BLaER1 treated with 17β-estradiol and CSF1 and Interleukin-3, amounts not matched to agents 10 nM and 100 nM (cell line): ENCODE measurements at regions not wholly inside any gene's neighbourhood (a gene's known extent, or its start where the extent isn't known, plus 50 kb on each side); places are given as distances from the start of the nearest gene placed in this dataset.

Experiments
- H3K27ac ChIP-seq, 11 experiments: shearing (Covaris generic); formaldehyde crosslinking; 2 replicates each; pipeline ENCODE4 v1.8.1; 2022
- H3K27me3 ChIP-seq, 11 experiments: shearing (Covaris generic); formaldehyde crosslinking; 2 replicates each; pipeline ENCODE4 v1.8.1; 2022
- H3K36me3 ChIP-seq, 11 experiments: shearing (Covaris generic); formaldehyde crosslinking; 2 replicates each; pipeline ENCODE4 v1.8.1; 2022
- H3K4me1 ChIP-seq, 10 experiments: shearing (Covaris generic); formaldehyde crosslinking; 2 replicates each; pipeline ENCODE4 v1.8.1; 2022
- H3K4me2 ChIP-seq, 11 experiments: shearing (Covaris generic); formaldehyde crosslinking; 2 replicates each; pipeline ENCODE4 v1.8.1; 2022
- H3K4me3 ChIP-seq, 10 experiments: shearing (Covaris generic); formaldehyde crosslinking; 2 replicates each; pipeline ENCODE4 v1.8.1; 2022
- H3K9ac ChIP-seq, 11 experiments: shearing (Covaris generic); formaldehyde crosslinking; 2 replicates each; pipeline ENCODE4 v1.8.1; 2022
- H3K9me3 ChIP-seq, 11 experiments: shearing (Covaris generic); formaldehyde crosslinking; replicated peaks in 1 of 11; 2 replicates each; pipeline ENCODE4 v1.8.1; 2022
- H4K20me1 ChIP-seq, 11 experiments: shearing (Covaris generic); formaldehyde crosslinking; 2 replicates each; pipeline ENCODE4 v1.8.1; 2022
- Cebpa-rat ChIP-seq, 11 experiments: shearing (Covaris generic); IDR thresholded peaks; 2 replicates each; pipeline ENCODE4 v1.8.1; 2022

DNA sequence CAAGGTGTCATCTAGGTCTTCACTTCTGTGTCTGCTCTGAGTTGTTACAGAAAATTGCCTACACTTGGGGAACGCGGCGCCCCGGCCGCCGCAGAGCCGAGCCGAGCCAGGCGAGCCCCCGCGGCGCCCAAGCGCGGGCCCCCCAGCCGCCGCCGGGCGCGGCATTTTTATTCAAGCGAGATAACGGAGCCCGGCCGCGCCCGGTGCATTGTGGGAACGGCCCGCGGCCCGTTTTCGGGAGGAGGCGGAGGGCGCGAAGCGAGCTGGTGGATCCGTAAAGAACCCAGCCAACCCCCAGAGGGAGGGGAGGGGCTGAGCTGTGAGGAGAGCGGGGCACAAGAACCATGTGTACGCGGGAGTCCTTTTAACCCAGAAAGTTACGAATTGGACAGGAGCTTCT is 191.8 kb downstream of the FTCDNL1 start:
- H3K36me3 ChIP-seq, result no peaks in the 10 kb centered on the region
- H3K9ac ChIP-seq, result no peak overlapping the region
- peaks cover 0 to 4% (median 0%) of the 10 kb centered on the region in 10 experiments; a peak in 1 of 20 replicates for H3K4me1 ChIP-seq
- peaks cover 14 to 31% (median 18%) of the 10 kb centered on the region in 11 experiments for H3K9me3 ChIP-seq
- no peak overlapping the region for H3K27ac ChIP-seq
- H4K20me1 ChIP-seq, result no peaks in the 10 kb centered on the region
- H3K4me2 ChIP-seq, result no peak overlapping the region
- TF ChIP-seq Cebpa-rat (IDR thresholded peaks at IDR 0.05), result no peak
- no peak overlapping the region for H3K4me3 ChIP-seq
- H3K27me3 ChIP-seq, result no peaks in the 10 kb centered on the region

DNA sequence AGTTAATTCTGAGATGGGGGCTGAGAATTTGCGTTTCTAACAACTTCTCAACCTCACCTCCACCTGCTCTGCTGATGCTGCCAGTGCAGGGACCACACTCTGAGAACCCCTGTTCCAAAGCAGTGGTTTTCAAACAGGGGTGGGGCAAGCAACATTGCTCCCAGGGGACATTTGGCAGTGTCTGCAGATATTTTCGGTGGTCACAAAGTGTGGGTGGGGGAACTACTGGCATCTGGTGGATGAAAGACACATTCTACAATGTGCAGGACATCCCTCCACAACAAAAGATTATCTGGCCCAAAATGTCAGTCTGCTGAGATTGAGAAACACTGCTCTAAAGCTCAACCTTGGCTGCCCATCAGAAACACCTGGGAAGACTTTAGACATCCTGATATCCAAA is 188.7 kb upstream of the SATB2 start:
- no peak for TF ChIP-seq Cebpa-rat (IDR thresholded peaks at IDR 0.05)
- Histone ChIP-seq H3K27ac (no peak overlapping the region), H3K27me3 (no peaks in the 10 kb centered on the region), H3K36me3 (no peaks in the 10 kb centered on the region), H4K20me1 (no peaks in the 10 kb centered on the region), H3K9ac (no peak overlapping the region), H3K4me1 (peaks cover 0 to 13% (median 7%) of the 10 kb centered on the region in 10 experiments; a peak in 12 of 20 replicates), H3K4me3 (no peak overlapping the region), H3K4me2 (peak overlapping the region in 7 of 11 experiments; percentile 14 to 37 (median 25); a peak in 11 of 22 replicates), H3K9me3 (no peaks in the 10 kb centered on the region)

DNA sequence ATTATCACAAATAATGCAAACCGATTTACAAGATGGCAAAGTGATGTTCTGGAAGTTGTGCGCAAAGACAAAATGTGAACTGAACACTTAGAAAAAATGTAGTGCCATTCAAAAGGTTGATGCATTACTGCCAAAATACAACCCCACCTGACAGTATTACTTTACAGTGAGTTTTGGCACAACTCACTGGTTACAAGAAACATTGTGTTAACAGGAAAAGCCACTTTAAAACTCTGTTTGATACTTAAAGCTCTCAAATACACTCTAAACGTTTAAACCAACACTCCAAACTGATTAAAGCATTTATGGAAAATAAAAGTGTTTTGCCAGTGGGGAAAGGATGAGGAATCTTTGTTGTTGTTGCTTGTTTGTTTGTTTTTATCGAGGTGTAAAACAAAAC is 173.4 kb upstream of the SATB2 start:
- Histone ChIP-seq H3K27ac (no peak overlapping the region), H3K9me3 (no peaks in the 10 kb centered on the region), H3K9ac (no peak overlapping the region), H4K20me1 (no peaks in the 10 kb centered on the region), H3K4me2 (no peak overlapping the region), H3K4me1 (no peaks in the 10 kb centered on the region), H3K4me3 (no peak overlapping the region), H3K36me3 (no peaks in the 10 kb centered on the region), H3K27me3 (no peaks in the 10 kb centered on the region)
- no peak for TF ChIP-seq Cebpa-rat (IDR thresholded peaks at IDR 0.05)

DNA sequence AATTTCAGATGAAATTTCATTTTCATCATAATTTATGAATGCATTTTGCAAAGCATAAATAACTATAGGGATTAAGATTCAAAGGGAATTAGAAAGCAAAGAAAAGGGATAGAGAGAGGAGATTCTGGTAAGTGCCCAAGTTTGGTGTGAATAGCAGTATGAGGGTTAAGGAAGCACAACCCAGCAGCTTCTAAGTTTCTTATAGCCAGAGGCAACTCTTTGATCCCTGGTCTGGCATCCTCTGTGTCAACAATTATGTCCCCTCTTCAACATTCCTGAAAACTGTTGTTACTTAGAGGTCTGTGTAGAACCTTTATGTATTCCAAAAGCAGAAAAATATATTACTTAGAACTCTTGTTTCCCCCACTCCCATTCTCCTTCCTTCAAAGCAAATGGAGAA is 171.6 kb upstream of the SATB2 start:
- no peak overlapping the region for H3K4me3 ChIP-seq
- no peak overlapping the region for H3K4me2 ChIP-seq
- no peak overlapping the region for H3K9ac ChIP-seq
- no peaks in the 10 kb centered on the region for H3K27me3 ChIP-seq
- TF ChIP-seq Cebpa-rat (IDR thresholded peaks at IDR 0.05), result no peak
- no peaks in the 10 kb centered on the region for H4K20me1 ChIP-seq
- H3K9me3 ChIP-seq, result no peaks in the 10 kb centered on the region
- H3K36me3 ChIP-seq, result no peaks in the 10 kb centered on the region
- H3K4me1 ChIP-seq, result no peaks in the 10 kb centered on the region
- no peak overlapping the region for H3K27ac ChIP-seq

DNA sequence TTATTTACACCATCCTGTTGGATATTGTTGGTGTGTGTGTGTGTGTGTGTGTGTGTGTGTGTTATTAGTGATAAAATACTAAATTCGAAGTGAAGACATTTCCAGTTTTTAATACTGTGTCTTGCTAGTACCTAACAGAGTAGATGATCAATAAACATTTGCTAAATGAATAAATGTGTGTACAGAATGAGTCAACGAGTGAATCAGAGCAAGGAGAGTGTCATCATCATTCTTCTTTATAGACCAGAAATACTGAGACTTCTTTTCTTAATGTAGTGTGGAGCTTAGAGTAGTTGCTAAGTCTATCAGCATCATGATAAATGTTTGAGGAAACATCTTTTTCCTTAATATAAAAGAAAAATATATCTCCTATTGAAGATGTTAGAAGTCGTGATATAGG is 169.7 kb upstream of the SATB2 start:
- Histone ChIP-seq H3K27me3 (no peaks in the 10 kb centered on the region), H3K9ac (no peak overlapping the region), H3K4me2 (no peak overlapping the region), H4K20me1 (no peaks in the 10 kb centered on the region), H3K4me1 (no peaks in the 10 kb centered on the region), H3K4me3 (no peak overlapping the region), H3K36me3 (no peaks in the 10 kb centered on the region), H3K27ac (no peak overlapping the region), H3K9me3 (no peaks in the 10 kb centered on the region)
- no peak for TF ChIP-seq Cebpa-rat (IDR thresholded peaks at IDR 0.05)

DNA sequence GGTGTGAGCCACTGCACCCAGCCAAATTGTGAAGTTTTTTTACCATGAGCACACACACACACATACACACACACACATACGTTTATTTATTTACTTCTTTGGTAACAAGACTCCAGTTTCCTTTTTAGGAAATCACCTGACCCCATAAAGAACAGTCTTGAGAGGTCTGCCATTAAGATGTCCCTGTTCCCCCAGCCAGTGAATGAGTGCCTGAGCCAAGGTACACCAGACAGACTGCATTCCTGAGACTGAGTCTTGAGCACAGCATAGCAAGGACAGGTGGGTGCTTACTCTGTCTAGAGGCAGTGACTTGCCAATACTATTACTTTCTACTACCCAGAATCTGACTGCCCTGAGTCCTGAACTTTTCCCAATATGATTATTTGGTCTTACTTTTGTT is 167.2 kb upstream of the SATB2 start:
- H4K20me1 ChIP-seq, result no peaks in the 10 kb centered on the region
- no peak overlapping the region for H3K4me3 ChIP-seq
- H3K27me3 ChIP-seq, result no peaks in the 10 kb centered on the region
- H3K9me3 ChIP-seq, result no peaks in the 10 kb centered on the region
- H3K9ac ChIP-seq, result no peak overlapping the region
- H3K36me3 ChIP-seq, result no peaks in the 10 kb centered on the region
- H3K4me2 ChIP-seq, result no peak overlapping the region
- TF ChIP-seq Cebpa-rat (IDR thresholded peaks at IDR 0.05), result no peak
- no peaks in the 10 kb centered on the region for H3K4me1 ChIP-seq
- H3K27ac ChIP-seq, result no peak overlapping the region

DNA sequence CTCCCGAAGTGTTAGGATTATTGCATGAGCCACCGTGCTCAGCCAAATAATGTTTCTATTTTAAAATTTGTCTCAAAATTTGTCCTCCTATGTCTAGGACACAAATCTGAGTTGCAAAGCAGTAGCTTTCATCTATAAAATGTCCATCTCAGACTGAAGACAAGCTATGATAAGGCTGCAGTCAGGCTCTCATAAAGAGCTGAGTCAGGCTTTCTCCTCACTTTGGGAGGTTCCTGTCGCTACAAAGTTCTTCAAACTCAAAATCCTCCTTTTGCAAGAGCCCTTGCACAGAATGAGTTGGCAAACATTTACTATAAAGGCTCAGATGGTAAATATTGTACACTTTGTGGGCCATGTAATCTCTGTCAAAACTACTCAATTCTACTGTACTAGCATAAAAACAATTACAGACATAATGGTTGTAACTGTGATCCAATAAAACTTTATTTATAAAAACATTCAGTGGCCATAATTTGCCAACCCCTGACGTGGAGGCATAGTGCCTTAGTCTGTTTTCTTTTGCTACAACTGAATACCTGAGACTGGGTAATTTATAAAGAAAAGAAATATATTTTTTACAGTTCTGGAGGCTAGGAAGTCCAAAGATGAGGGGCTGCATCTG is 154.9 kb upstream of the SATB2 start:
- H3K4me1 ChIP-seq, result no peaks in the 10 kb centered on the region
- no peaks in the 10 kb centered on the region for H4K20me1 ChIP-seq
- no peak overlapping the region for H3K9ac ChIP-seq
- H3K27me3 ChIP-seq, result no peaks in the 10 kb centered on the region
- H3K4me3 ChIP-seq, result no peak overlapping the region
- H3K4me2 ChIP-seq, result no peak overlapping the region
- no peaks in the 10 kb centered on the region for H3K36me3 ChIP-seq
- no peak overlapping the region for H3K27ac ChIP-seq
- TF ChIP-seq Cebpa-rat (IDR thresholded peaks at IDR 0.05), result no peak
- no peaks in the 10 kb centered on the region for H3K9me3 ChIP-seq

DNA sequence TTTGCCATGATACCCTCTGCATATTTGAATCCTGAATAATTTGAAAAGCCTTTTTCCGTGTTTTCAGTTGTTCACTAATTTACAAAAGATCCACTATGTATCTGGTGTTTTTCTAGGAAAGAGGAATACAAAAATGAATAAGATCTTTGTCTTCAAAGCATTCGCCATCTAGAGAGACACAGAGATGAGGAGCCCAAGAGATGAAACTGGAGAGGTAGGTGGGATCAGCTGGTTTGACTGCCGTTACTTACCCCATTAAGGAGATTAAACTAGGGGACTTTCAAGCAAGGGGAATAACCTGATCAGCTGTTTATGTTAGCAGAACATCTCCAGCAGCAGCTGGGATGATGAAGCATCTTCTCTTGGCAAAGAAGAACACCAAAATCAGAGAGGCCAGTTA is 150.2 kb upstream of the SATB2 start:
- peaks cover 4 to 12% (median 8%) of the 10 kb centered on the region in 11 experiments; a peak in 15 of 22 replicates for H3K9me3 ChIP-seq
- H3K4me2 ChIP-seq, result no peak overlapping the region
- no peak overlapping the region for H3K9ac ChIP-seq
- no peaks in the 10 kb centered on the region for H4K20me1 ChIP-seq
- TF ChIP-seq Cebpa-rat (IDR thresholded peaks at IDR 0.05), result no peak
- no peak overlapping the region for H3K4me3 ChIP-seq
- peaks cover 5 to 16% (median 14%) of the 10 kb centered on the region in 10 experiments; a peak in 18 of 20 replicates for H3K4me1 ChIP-seq
- no peaks in the 10 kb centered on the region for H3K36me3 ChIP-seq
- no peaks in the 10 kb centered on the region for H3K27me3 ChIP-seq
- H3K27ac ChIP-seq, result no peak overlapping the region

DNA sequence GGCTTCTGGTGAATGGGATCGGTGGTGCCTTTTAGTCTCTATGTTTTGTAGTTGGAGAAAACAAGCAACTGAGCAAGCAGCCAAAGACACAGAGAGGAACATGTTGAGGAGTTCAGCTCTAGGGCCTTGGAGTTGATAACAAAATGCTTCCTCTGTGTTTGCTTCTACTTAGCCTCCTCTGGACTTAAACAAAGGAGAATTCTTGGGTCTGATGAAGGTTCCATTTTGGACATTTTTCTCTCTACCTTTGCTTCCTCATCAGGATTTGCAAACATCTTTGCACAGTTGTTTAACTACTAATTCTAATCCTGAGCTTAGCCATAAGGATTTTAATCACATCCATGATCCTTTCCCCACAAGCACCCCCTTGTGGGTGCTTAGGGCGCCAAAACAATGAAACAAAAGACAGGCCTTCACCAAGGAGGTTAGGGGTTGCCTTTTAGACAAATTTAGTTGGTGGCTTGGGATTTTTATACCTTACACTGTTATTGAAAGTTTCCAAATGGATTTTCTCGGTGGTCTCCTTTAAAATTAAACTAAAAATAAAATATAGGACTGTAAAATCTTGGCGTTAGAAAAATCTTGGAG is 148.5 kb upstream of the SATB2 start:
- Histone ChIP-seq H3K9ac (no peak overlapping the region), H3K4me1 (peaks cover 5 to 16% (median 14%) of the 10 kb centered on the region in 10 experiments; a peak in 18 of 20 replicates), H3K4me2 (peak overlapping the region in 9 of 11 experiments; percentile 53 to 76 (median 67); a peak in 17 of 22 replicates), H3K36me3 (no peaks in the 10 kb centered on the region), H3K9me3 (peaks cover 4 to 12% (median 8%) of the 10 kb centered on the region in 11 experiments; a peak in 15 of 22 replicates), H3K27me3 (no peaks in the 10 kb centered on the region), H4K20me1 (no peaks in the 10 kb centered on the region), H3K27ac (no peak overlapping the region), H3K4me3 (no peak overlapping the region)
- no peak for TF ChIP-seq Cebpa-rat (IDR thresholded peaks at IDR 0.05)
